SK-N-SH (cell line): ENCODE measurements at regions not wholly inside any gene's neighbourhood (a gene's known extent, or its start where the extent isn't known, plus 50 kb on each side); places are given as distances from the start of the nearest gene placed in this dataset.
"Not testable (repeated sequence)": the region's sequence is repeated elsewhere in the genome, so short reads cannot be mapped to it uniquely, and the experiment has no call there.

Experiments
- CTCF ChIA-PET: fragments of 300-600, 350-600 bp; formaldehyde crosslinking; extraction: SDS; loops from one replicate; lab custom pipeline; 2021; lab: Yijun Ruan, JAX
- POLR2A ChIA-PET: fragments of 350-600 bp; sonication (Branson Sonifier 250); formaldehyde crosslinking; extraction: SDS; loops from one replicate; lab custom pipeline; 2020; ENCODE audit warnings: antibody characterized with exemption, inconsistent platforms; lab: Yijun Ruan, JAX
- DNase-seq: peaks from one replicate; pipeline ENCODE4 v3.0.0; 2012
- H2AFZ ChIP-seq: fragments of 200-600 bp; sonication (generic); 2 replicates; pipeline ENCODE4 v1.8.1; 2016; ENCODE audit warnings: antibody characterized with exemption, mild to moderate bottlenecking, low read depth
- H3F3A ChIP-seq: fragments of 200-600 bp; sonication (generic); replicated peaks from 2 replicates; pipeline ENCODE3; 2016; ENCODE audit warnings: antibody characterized with exemption, mild to moderate bottlenecking; ENCODE audit not compliant: insufficient read depth
- H3K27ac ChIP-seq, 2 experiments: fragments of 200-500 bp in 1 of 2; fragments of 200-600 bp in 1 of 2; sonication (Bioruptor generic) in 1 of 2; sonication (generic), shearing (Covaris generic) in 1 of 2; 2 replicates each; pipeline versions ENCODE4 v1.5.1 to v1.6.1; 2014 to 2016; ENCODE audit warnings: low read depth in 2 of 2, inconsistent platforms in 1 of 2, low read length in 1 of 2, mild to moderate bottlenecking in 1 of 2, mixed read lengths in 1 of 2
- H3K27me3 ChIP-seq: fragments of 200-600 bp; sonication (generic), shearing (Covaris generic); 2 replicates; pipeline ENCODE4 v1.6.1; 2016; ENCODE audit warnings: mixed run types; ENCODE audit not compliant: insufficient read depth
- H3K36me3 ChIP-seq, 2 experiments: fragments of 200-500 bp in 1 of 2; fragments of 200-600 bp in 1 of 2; sonication (Bioruptor generic) in 1 of 2; sonication (generic) in 1 of 2; replicated peaks in 1 of 2; 2 replicates each; pipeline versions ENCODE3 to v1.5.1; 2014 to 2016; ENCODE audit warnings: low read length in 1 of 2, mild to moderate bottlenecking in 1 of 2; ENCODE audit not compliant: insufficient read depth in 2 of 2, control insufficient read depth in 1 of 2
- H3K4me1 ChIP-seq, 2 experiments: fragments of 200-500 bp in 1 of 2; fragments of 200-600 bp in 1 of 2; sonication (Bioruptor generic) in 1 of 2; sonication (generic), shearing (Covaris generic) in 1 of 2; 2 replicates each; pipeline versions ENCODE4 v1.5.1 to v1.6.1; 2014 to 2016; ENCODE audit warnings: low read depth in 1 of 2, low read length in 1 of 2, mixed run types in 1 of 2; ENCODE audit not compliant: insufficient read depth in 2 of 2, control insufficient read depth in 1 of 2
- H3K4me2 ChIP-seq: fragments of 200-600 bp; sonication (generic), shearing (Covaris generic); 2 replicates; pipeline ENCODE4 v1.6.1; 2017; ENCODE audit warnings: mixed run types
- H3K4me3 ChIP-seq, 2 experiments: fragments of 200-500 bp in 1 of 2; fragments of 200-600 bp in 1 of 2; sonication (Bioruptor generic) in 1 of 2; sonication (generic), shearing (Covaris generic) in 1 of 2; 2 replicates each; pipeline versions ENCODE4 v1.5.1 to v1.8.1; 2014 to 2016; ENCODE audit warnings: low read depth in 2 of 2, inconsistent platforms in 1 of 2, low read length in 1 of 2, mild to moderate bottlenecking in 1 of 2, mixed read lengths in 1 of 2, moderate library complexity in 1 of 2
- H3K79me2 ChIP-seq: fragments of 200-600 bp; sonication (generic); 2 replicates; pipeline ENCODE4 v1.8.1; 2017; ENCODE audit warnings: mild to moderate bottlenecking; ENCODE audit not compliant: insufficient read depth
- H3K9ac ChIP-seq: fragments of 200-600 bp; sonication (generic); 2 replicates; pipeline ENCODE4 v1.6.1; 2017; ENCODE audit warnings: mixed run types
- H3K9me2 ChIP-seq: fragments of 200-600 bp; sonication (generic); 2 replicates; pipeline ENCODE4 v1.6.1; 2017; ENCODE audit warnings: mixed run types
- H3K9me3 ChIP-seq: fragments of 200-600 bp; sonication (generic); 2 replicates; pipeline ENCODE4 v1.6.1; 2017; ENCODE audit warnings: mixed run types, mild to moderate bottlenecking, moderate library complexity
- H4K20me1 ChIP-seq: fragments of 200-600 bp; sonication (generic); 2 replicates; pipeline ENCODE4 v1.6.1; 2017; ENCODE audit warnings: mild to moderate bottlenecking, mixed run types; ENCODE audit not compliant: insufficient read depth
- EZH2phosphoT487 ChIP-seq: fragments of 200-600 bp; sonication (generic); IDR thresholded peaks from 2 replicates; pipeline ENCODE4 v1.6.1; 2017; ENCODE audit warnings: low read depth, mixed run types, mild to moderate bottlenecking, antibody characterized with exemption, moderate library complexity, borderline replicate concordance
- GABPA ChIP-seq: IDR thresholded peaks from 2 replicates; pipeline ENCODE4 v1.4.0; 2012; ENCODE audit warnings: low read depth, mild to moderate bottlenecking
- GATA2 ChIP-seq: sonication (generic); formaldehyde crosslinking; IDR thresholded peaks from 2 replicates; pipeline ENCODE4 v1.5.0; 2020; ENCODE audit warnings: mild to moderate bottlenecking, missing genetic modification reagents
- MAX ChIP-seq: IDR thresholded peaks from 2 replicates; pipeline ENCODE4 v1.4.0; 2012; ENCODE audit warnings: low read depth
- NRF1 ChIP-seq: IDR thresholded peaks from 2 replicates; pipeline ENCODE4 v1.6.1; 2012; ENCODE audit warnings: low read depth, mild to moderate bottlenecking, low read length
- POLR2AphosphoS5 ChIP-seq: IDR thresholded peaks from 2 replicates; pipeline ENCODE4 v1.6.1; 2012; ENCODE audit warnings: low read depth, low read length
- RAD21 ChIP-seq: IDR thresholded peaks from 2 replicates; pipeline ENCODE4 v1.6.1; 2012; ENCODE audit warnings: mild to moderate bottlenecking, low read length
- RCOR1 ChIP-seq: fragments of 150-350 bp; IDR thresholded peaks from 2 replicates; pipeline ENCODE4 v1.6.1; 2017; ENCODE audit warnings: antibody characterized with exemption, low read length
- REST ChIP-seq: IDR thresholded peaks from 2 replicates; pipeline ENCODE4 v1.6.1; 2012; ENCODE audit warnings: mild to moderate bottlenecking, low read depth, low read length, moderate library complexity
- RXRA ChIP-seq: IDR thresholded peaks from 2 replicates; pipeline ENCODE4 v1.4.0; 2012; ENCODE audit warnings: low read depth, mild to moderate bottlenecking, borderline replicate concordance
- SMC3 ChIP-seq: IDR thresholded peaks from 2 replicates; pipeline ENCODE4 v1.6.1; 2012; ENCODE audit warnings: low read depth, low read length, improper control_type of control experiment
- TAF1 ChIP-seq: IDR thresholded peaks from 2 replicates; pipeline ENCODE4 v1.6.1; 2012; ENCODE audit warnings: low read depth, mild to moderate bottlenecking, low read length, moderate library complexity, borderline replicate concordance
- TCF12 ChIP-seq: IDR thresholded peaks from 2 replicates; pipeline ENCODE4 v1.4.0; 2012
- TEAD4 ChIP-seq: IDR thresholded peaks from 2 replicates; pipeline ENCODE4 v1.4.0; 2012; ENCODE audit warnings: mild to moderate bottlenecking, borderline replicate concordance; ENCODE audit not compliant: insufficient read depth
- ZBTB33 ChIP-seq: IDR thresholded peaks from 2 replicates; pipeline ENCODE4 v1.4.0; 2012; ENCODE audit warnings: low read depth, borderline replicate concordance
- WGBS: methylation state at CpG from one replicate; pipeline ENCODE4 v1.1.6; 2017; ENCODE audit warnings: low lambda C conversion rate; 5-methylcytosine and 5-hydroxymethylcytosine counted together

GRCh38 chr12:114499338-114499737 is 93.4 kb upstream of the TBX5 start:
- H3K4me2 ChIP-seq = no peak overlapping the region
- CTCF ChIA-PET = interaction anchor here (3.5 to 5.1 kb wide), 2 partner anchors 10 to 519 kb away, joined by 21 read pairs; no protein-coding TSS in a partner anchor
- no peaks in the 10 kb centered on the region for H4K20me1 ChIP-seq
- no peak overlapping the region for H3K27ac ChIP-seq
- TF ChIP-seq RCOR1 (no peak), RAD21 (no peak), EZH2phosphoT487 (no peak), GATA2 (CRISPR knock-in tag) (no peak), RXRA (no peak), REST (no peak), TEAD4 (no peak), TCF12 (no peak), SMC3 (no peak)
- no peaks in the 10 kb centered on the region for H3K36me3 ChIP-seq
- H3K4me1 ChIP-seq = no peaks in the 10 kb centered on the region
- H3K9me3 ChIP-seq = no peaks in the 10 kb centered on the region
- H3K27me3 ChIP-seq = peaks cover 21% of the 10 kb centered on the region; the same call in 1 of the 2 replicates
- H3K79me2 ChIP-seq = no peaks in the 10 kb centered on the region
- no peaks in the 10 kb centered on the region for H3K9me2 ChIP-seq
- POLR2A ChIA-PET = no interaction called here
- H2AFZ ChIP-seq = no peak overlapping the region
- no peak overlapping the region for H3K9ac ChIP-seq
- no peak overlapping the region for H3K4me3 ChIP-seq
- 1% methylated on average over 5 of the region's 5 CpGs for WGBS
- DNase-seq = no peak
- no peaks in the 10 kb centered on the region for H3F3A ChIP-seq

- Histone ChIP-seq H3K27me3 (no peaks in the 10 kb centered on the region; the same call in 1 of the 2 replicates), H3K9ac (no peak overlapping the region), H2AFZ (no peak overlapping the region), H3K9me2 (no peaks in the 10 kb centered on the region), H3K79me2 (no peaks in the 10 kb centered on the region), H3F3A (no peaks in the 10 kb centered on the region), H3K4me2 (no peak overlapping the region), H3K36me3 (no peaks in the 10 kb centered on the region), H3K9me3 (no peaks in the 10 kb centered on the region)
- 7% methylated on average over 3 of the region's 3 CpGs for WGBS
- no peak for DNase-seq
- no peak for TF ChIP-seq RXRA
- TF ChIP-seq NRF1 = no peak
- TF ChIP-seq TCF12 = no peak
- no peak for TF ChIP-seq EZH2phosphoT487
- TF ChIP-seq TAF1 = no peak
- no peak for TF ChIP-seq ZBTB33
- no peak for TF ChIP-seq POLR2AphosphoS5
- TF ChIP-seq MAX = no peak
- no peak for TF ChIP-seq GABPA
- TF ChIP-seq, all 33 proteins: peak for 0
- POLR2A ChIA-PET = no interaction called here
- CTCF ChIA-PET = interaction anchor here (1.7 to 2.8 kb wide), 3 partner anchors 16 to 511 kb away, joined by 3 to 15 read pairs (median 10); no protein-coding TSS in a partner anchor
- Histone ChIP-seq H3K4me1 (no peaks in the 10 kb centered on the region), H4K20me1 (no peaks in the 10 kb centered on the region), H3K4me3 (no peak overlapping the region), H3K27ac (no peak overlapping the region)
Observed at GRCh38 chr12:114491916-114492315, 86.0 kb upstream of the TBX5 start.

- H3K4me2 ChIP-seq, H2AFZ ChIP-seq, CTCF ChIA-PET, DNase-seq, H3K4me3 ChIP-seq, H3K9ac ChIP-seq, H3K36me3 ChIP-seq, H4K20me1 ChIP-seq, POLR2A ChIA-PET, H3K9me2 ChIP-seq, H3K4me1 ChIP-seq, H3F3A ChIP-seq, H3K79me2 ChIP-seq, H3K27ac ChIP-seq, H3K9me3 ChIP-seq: not testable (repeated sequence)
- 15% methylated on average over 8 of the region's 45 CpGs for WGBS
- H3K27me3 ChIP-seq = peaks cover 25% of the 10 kb centered on the region
Observed at GRCh38 chr12:114484822-114485459, 79.0 kb upstream of the TBX5 start.
